GM18951 (cell line): ENCODE measurements at regions not wholly inside any gene's neighbourhood (a gene's known extent, or its start where the extent isn't known, plus 50 kb on each side); places are given as distances from the start of the nearest gene placed in this dataset.
"Not testable (repeated sequence)": the region's sequence is repeated elsewhere in the genome, so short reads cannot be mapped to it uniquely, and the experiment has no call there.

Source experiments
- POLR2A ChIP-seq: IDR thresholded peaks from 4 replicates; pipeline ENCODE4 v1.6.1; 2011; ENCODE audit warnings: mild to moderate bottlenecking; ENCODE audit not compliant: insufficient read length, insufficient read depth; ENCODE audit errors: extremely low read depth
- in situ Hi-C: fragments of 300-500 bp; cut with MboI; formaldehyde crosslinking; loops from one replicate; pipeline ENCODE4 v1.12.0; 2022; ENCODE audit warnings: low sequenced_read_pairs, mixed read lengths, inconsistent platforms; ENCODE audit not compliant: unreplicated experiment

DNA sequence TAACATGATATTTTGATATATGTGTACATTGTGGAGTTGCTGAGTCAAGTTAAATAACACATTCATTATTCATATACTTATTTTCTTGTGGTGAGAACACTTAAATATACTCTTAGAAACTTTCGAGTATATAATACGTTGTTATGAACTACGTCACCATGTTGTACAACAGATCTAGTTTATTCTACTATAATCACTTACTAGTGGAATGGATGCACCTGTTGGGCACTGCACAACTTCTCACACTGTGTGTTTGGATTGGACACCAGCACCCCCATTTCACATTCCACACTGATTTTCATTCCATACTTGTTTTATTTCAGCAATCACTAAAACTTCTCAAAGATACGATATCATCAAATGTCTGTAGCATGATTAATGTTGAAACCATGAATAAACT is 407.3 kb downstream of the RPS24 start:
- no peak for TF ChIP-seq POLR2A
- in situ Hi-C loops = no loop called here

GRCh38 chr10:78441694-78442093 is 408.0 kb downstream of the RPS24 start:
- in situ Hi-C loops = no loop called here
- no peak for TF ChIP-seq POLR2A

GRCh38 chr10:78442836-78443550 is 409.3 kb downstream of the RPS24 start:
- in situ Hi-C loops = no loop called here
- no peak for TF ChIP-seq POLR2A

GRCh38 chr10:78443900-78444571 is 410.4 kb downstream of the RPS24 start:
- in situ Hi-C loops = no loop called here
- TF ChIP-seq POLR2A = no peak

DNA sequence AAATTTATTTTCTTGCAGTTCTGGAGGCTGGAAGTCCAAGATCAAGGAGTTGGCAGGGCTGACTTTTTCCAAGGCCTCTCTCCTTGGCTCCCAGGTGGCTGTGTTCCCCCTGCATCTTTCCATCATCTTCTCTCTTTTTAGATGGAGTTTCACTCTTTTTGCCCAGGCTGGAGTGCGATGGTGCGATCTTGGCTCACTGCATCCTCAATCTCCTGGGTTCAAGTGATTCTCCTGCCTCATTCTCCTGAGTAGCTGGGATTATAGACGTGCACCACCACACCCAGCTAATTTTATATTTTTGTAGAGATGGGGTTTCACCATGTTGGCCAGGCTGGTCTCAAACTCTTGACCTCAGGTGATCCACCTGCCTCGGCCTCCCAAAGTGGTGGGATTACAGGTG is 411.1 kb downstream of the RPS24 start:
- in situ Hi-C loops = not testable (repeated sequence)

GRCh38 chr10:78445308-78445707 is 411.6 kb downstream of the RPS24 start:
- TF ChIP-seq POLR2A = no peak
- in situ Hi-C loops = no loop called here

- in situ Hi-C loops = no loop called here
- TF ChIP-seq POLR2A = no peak
Observed at GRCh38 chr10:78448470-78448869, 414.8 kb downstream of the RPS24 start.

- in situ Hi-C loops = no loop called here
- TF ChIP-seq POLR2A = no peak
Observed at GRCh38 chr10:78448994-78449418, 415.3 kb downstream of the RPS24 start.

DNA sequence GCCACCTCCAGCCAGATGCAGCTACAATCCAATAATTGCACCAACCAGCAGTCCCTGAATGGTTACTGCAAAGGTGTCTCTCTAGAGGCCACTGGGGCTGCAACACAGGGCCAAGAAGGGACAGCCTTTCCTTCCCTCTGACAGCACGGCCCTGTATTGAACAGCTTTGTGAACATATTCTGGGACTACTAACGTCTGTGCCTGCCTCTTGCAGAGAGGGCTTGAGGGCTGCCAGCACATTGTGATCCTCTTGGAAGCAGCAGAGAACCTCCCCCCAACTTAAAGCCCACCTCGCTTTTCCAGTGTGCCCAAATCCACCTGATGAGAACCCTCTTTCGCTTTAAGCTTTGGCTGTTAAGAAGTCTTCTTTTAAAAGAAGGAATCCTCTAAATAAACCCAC is 415.9 kb downstream of the RPS24 start:
- no peak for TF ChIP-seq POLR2A
- in situ Hi-C loops = no loop called here

DNA sequence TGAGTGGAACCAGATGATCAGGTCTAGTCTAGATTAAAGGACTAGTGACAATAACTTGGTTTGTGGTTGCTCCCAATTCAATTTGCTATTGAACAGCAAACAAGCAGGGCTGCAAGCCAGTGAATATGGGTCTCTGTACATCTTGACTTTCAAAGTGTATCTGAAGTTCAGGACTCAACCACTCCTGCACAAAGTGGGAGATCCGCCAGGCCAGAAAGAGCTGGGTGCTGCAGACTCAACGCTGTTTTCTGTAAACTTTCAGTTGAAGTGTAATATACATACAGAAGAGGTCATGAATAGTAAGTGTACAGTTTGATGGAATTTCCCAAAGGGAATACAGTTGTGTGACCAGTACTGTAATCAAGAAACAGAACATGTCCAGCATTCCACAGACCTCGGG is 416.6 kb downstream of the RPS24 start:
- no peak for TF ChIP-seq POLR2A
- in situ Hi-C loops = no loop called here

DNA sequence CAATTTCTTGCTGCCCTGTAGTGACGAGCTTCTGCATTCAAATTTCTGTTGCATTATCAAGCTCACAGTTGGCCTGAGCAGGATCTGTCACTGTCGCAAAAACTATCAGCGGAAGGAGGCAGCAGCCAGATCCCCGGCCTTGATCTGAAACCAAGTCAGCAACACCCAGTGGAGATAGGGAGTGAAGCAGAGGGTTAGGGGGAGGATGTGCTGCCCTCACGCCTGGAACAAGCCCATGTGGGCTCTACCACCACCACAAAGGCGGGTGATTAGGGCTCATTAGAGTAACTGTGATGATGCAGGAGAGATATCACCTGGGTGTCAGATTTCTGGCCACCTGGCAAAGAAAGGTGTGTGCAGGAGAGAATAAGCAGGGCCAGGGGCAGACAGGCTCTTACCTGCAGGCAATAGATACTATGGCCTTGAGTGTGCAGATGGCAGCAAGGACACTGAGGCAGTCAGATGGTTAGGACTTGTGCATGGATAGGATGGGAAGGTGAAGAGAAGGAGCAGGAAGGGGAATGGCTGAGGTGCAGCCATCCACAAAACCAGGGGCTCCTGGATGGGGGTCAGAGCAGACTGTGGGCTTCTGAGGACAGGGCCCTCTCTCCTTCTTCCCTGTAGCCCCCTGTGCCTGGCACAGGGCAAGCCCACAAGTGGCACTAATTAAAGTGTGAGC is 417.3 kb downstream of the RPS24 start:
- no peak for TF ChIP-seq POLR2A
- in situ Hi-C loops = no loop called here

- no peak for TF ChIP-seq POLR2A
- in situ Hi-C loops = no loop called here
Observed at GRCh38 chr10:78451592-78451991, 417.9 kb downstream of the RPS24 start.

GRCh38 chr10:78454123-78454645 is 420.5 kb downstream of the RPS24 start:
- in situ Hi-C loops = no loop called here
- no peak for TF ChIP-seq POLR2A

- in situ Hi-C loops = no loop called here
Observed at GRCh38 chr10:78455236-78455635, 421.6 kb downstream of the RPS24 start.

DNA sequence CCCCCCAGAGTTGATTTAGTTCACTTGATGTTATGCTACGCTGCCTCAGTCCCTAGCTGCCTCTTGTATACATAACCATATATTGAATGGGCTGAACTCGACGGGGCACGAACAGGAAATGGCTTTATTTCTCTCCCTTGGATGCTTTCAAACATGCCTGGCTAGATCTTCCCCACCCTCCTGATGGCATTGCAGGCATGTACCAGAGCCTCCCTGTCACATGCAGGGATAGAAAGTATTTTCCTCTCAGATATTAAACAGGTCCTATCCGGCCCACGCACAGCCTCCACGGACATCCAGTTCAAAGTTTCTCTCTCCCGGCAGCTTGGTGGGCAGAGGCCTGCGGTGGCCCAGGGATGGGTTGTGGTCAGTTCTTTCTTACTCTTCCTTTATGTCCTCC is 422.1 kb downstream of the RPS24 start:
- TF ChIP-seq POLR2A = no peak
- in situ Hi-C loops = no loop called here

More at GRCh38 chr10:78455236-78455635, 421.6 kb downstream of the RPS24 start:
- TF ChIP-seq POLR2A = no peak
